Right lobe of liver (tissue), 6 donors: ENCODE measurements at regions not wholly inside any gene's neighbourhood (a gene's known extent, or its start where the extent isn't known, plus 50 kb on each side); places are given as distances from the start of the nearest gene placed in this dataset.
"Not testable (repeated sequence)": the region's sequence is repeated elsewhere in the genome, so short reads cannot be mapped to it uniquely, and the experiment has no call there.

ENCODE experiments used
- ATAC-seq, 4 donors: fragments of 200-7000 bp; cut with Tn5 transposase; one replicate each; pipeline ENCODE4 v1.9.1; 2020; ENCODE audit warnings: mild to moderate bottlenecking in 4 of 4, moderate library complexity in 4 of 4
- DNase-seq, 3 donors: peaks; one replicate each; pipeline ENCODE4 v3.0.0-alpha.2; 2020
- H3K27ac ChIP-seq, 3 donors: fragments of 200-600 bp; one replicate each; pipeline ENCODE4 v1.8.0; 2022
- H3K27me3 ChIP-seq, 2 donors: fragments of 200-600 bp; one replicate each; pipeline ENCODE4 v1.8.0; 2022
- H3K36me3 ChIP-seq, 4 donors: fragments of 200-600 bp; sonication (generic) in 1 of 4; one replicate each; pipeline versions ENCODE4 v1.5.1 to v1.8.0; 2017 to 2022; ENCODE audit warnings: control low read depth in 1 of 4
- H3K4me1 ChIP-seq, 4 donors: fragments of 200-600 bp; sonication (generic) in 1 of 4; one replicate each; pipeline versions ENCODE4 v1.5.1 to v1.8.0; 2017 to 2022; ENCODE audit warnings: control low read depth in 1 of 4
- H3K4me3 ChIP-seq, 3 donors: fragments of 200-600 bp; one replicate each; pipeline ENCODE4 v1.8.0; 2022
- H3K9me3 ChIP-seq, 4 donors: fragments of 200-600 bp; sonication (generic) in 1 of 4; one replicate each; pipeline versions ENCODE4 v1.5.1 to v1.8.0; 2017 to 2022; ENCODE audit warnings: control low read depth in 1 of 4
- CTCF ChIP-seq, 4 donors: fragments of 200-600 bp in 3 of 4; fragments of 450-650 bp in 1 of 4; IDR thresholded peaks; one replicate each; pipeline versions ENCODE4 v1.5.1 to v1.8.0; 2016 to 2022; ENCODE audit warnings: antibody characterized with exemption in 4 of 4, mild to moderate bottlenecking in 2 of 4
- POLR2A ChIP-seq: fragments of 450-650 bp; IDR thresholded peaks from one replicate; pipeline ENCODE4 v1.6.1; 2017; ENCODE audit warnings: antibody characterized with exemption, mild to moderate bottlenecking
- WGBS: methylation state at CpG from one replicate; pipeline ENCODE4 v1.1.6; 2018; ENCODE audit warnings: low coverage, low lambda C conversion rate; ENCODE audit not compliant: insufficient coverage; ENCODE audit errors: missing lambda C conversion rate; 5-methylcytosine and 5-hydroxymethylcytosine counted together
- intact Hi-C, 2 donors: fragments of 100-400 bp; cut with DNase I; formaldehyde crosslinking; loops; one replicate each; pipeline versions ENCODE4 v1.11.2 to v1.14.1; 2022
- donor health status: DM: no; HTN: yes; CAD: no.
- donor health status: DM: no; HTN: no; CAD: no.
- donor health status: DM: no; HTN: no; CAD: no.
- donor health status: DM: no; HTN: yes; CAD: no.
- donor health status: DM: no; HTN: yes; CAD: no.

GRCh38 chr10:9451211-9451773 lies 1396.8 kb downstream of the GATA3 start:
- no peaks in the 10 kb centered on the region for H3K9me3 ChIP-seq
- no peaks in the 10 kb centered on the region for H3K27me3 ChIP-seq
- H3K4me3 ChIP-seq, result no peak overlapping the region
- H3K36me3 ChIP-seq, result no peaks in the 10 kb centered on the region
- no peak overlapping the region for H3K27ac ChIP-seq
- TF ChIP-seq CTCF (IDR thresholded peaks at IDR 0.05), result no peak
- TF ChIP-seq POLR2A, result no peak
- 53% methylated on average over 2 of the region's 2 CpGs for WGBS
- ATAC-seq, result no peak
- intact Hi-C loops, result no loop called here
- H3K4me1 ChIP-seq, result no peaks in the 10 kb centered on the region
- no peak for DNase-seq

GRCh38 chr10:9452056-9452455 lies 1397.6 kb downstream of the GATA3 start:
- 25% methylated on average over 1 of the region's 1 CpG for WGBS
- H3K27me3 ChIP-seq, result no peaks in the 10 kb centered on the region
- no peaks in the 10 kb centered on the region for H3K36me3 ChIP-seq
- DNase-seq (no peak), ATAC-seq (no peak)
- no peaks in the 10 kb centered on the region for H3K4me1 ChIP-seq
- no peak overlapping the region for H3K27ac ChIP-seq
- intact Hi-C loops, result no loop called here
- H3K9me3 ChIP-seq, result no peaks in the 10 kb centered on the region
- H3K4me3 ChIP-seq, result no peak overlapping the region
- TF ChIP-seq CTCF (IDR thresholded peaks at IDR 0.05) (no peak), POLR2A (no peak)

GRCh38 chr10:9453871-9454270 lies 1399.4 kb downstream of the GATA3 start:
- H3K4me1 ChIP-seq, H3K9me3 ChIP-seq, H3K27ac ChIP-seq, ATAC-seq, intact Hi-C loops, H3K36me3 ChIP-seq, DNase-seq, H3K27me3 ChIP-seq, H3K4me3 ChIP-seq: not testable (repeated sequence)
- 66% methylated on average over 2 of the region's 3 CpGs for WGBS

GRCh38 chr10:9469663-9470205 lies 1415.2 kb downstream of the GATA3 start:
- no peak for TF ChIP-seq POLR2A
- TF ChIP-seq CTCF (IDR thresholded peaks at IDR 0.05), result no peak
- DNase-seq (no peak), ATAC-seq (no peak)
- H3K4me1 ChIP-seq, result no peaks in the 10 kb centered on the region
- intact Hi-C loops, result no loop called here
- H3K27ac ChIP-seq, result no peak overlapping the region
- no peaks in the 10 kb centered on the region for H3K9me3 ChIP-seq
- no peaks in the 10 kb centered on the region for H3K36me3 ChIP-seq
- no peak overlapping the region for H3K4me3 ChIP-seq
- 55% methylated on average over 2 of the region's 2 CpGs for WGBS
- no peaks in the 10 kb centered on the region for H3K27me3 ChIP-seq

- DNase-seq (no peak), ATAC-seq (no peak)
- no peaks in the 10 kb centered on the region for H3K36me3 ChIP-seq
- WGBS, result 42% methylated on average over 1 of the region's 1 CpG
- no peak overlapping the region for H3K4me3 ChIP-seq
- intact Hi-C loops, result no loop called here
- TF ChIP-seq POLR2A, result no peak
- H3K9me3 ChIP-seq, result no peaks in the 10 kb centered on the region
- no peaks in the 10 kb centered on the region for H3K27me3 ChIP-seq
- no peak overlapping the region for H3K27ac ChIP-seq
- no peaks in the 10 kb centered on the region for H3K4me1 ChIP-seq
Measured at GRCh38 chr10:9470581-9470980, 1416.1 kb downstream of the GATA3 start.
